HT-29 (cell line): ENCODE measurements at regions not wholly inside any gene's neighbourhood (a gene's known extent, or its start where the extent isn't known, plus 50 kb on each side); places are given as distances from the start of the nearest gene placed in this dataset.
A peak's percentile ranks its signal among the peaks of the same experiment; 100 is the strongest.

Experiments used
- DNase-seq: peaks from one replicate; pipeline ENCODE4 v3.0.0-alpha.2; 2015; ENCODE audit warnings: low spot score

DNA sequence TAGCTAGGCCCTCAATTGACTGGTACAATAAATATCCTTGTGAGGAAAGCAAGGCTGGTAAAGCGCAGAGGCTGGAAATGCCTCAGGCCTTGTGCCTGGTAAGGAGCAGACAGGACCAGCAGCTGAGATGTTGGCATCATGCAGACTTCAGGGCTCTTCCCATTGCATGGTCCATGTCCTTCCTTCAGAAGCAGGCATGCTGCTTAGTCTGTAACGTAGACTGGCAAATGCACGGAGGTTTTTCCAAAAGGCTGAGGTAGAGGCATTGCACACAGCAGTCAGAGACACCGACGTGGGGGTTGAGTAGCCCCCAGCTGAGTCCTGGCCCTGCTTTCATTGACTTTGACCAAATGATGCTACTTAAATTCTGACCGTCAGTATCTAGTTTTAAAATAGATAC, 87.1 kb downstream of the ADRB2 start:
- DNase-seq = no peak

DNA sequence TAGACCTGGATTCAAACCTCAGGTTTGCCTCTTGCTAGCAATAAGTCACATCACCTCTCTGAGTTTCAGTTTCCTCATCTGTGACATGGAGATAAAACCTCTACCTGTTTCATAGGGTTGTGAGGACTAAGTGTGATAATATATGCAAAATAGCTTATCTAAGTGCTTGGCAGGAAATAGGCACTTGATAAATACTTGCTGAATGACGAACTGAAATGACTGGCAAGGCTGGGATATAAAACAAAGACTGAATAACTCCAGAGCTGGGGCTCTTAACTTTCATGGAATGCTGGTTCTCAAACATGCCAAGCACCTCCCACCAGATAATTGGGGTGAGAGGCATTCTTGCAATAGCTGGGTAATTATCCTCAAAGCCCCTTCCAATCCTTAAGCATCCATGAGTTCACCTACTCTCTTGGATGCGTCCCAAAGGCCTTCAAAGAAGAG, 87.6 kb downstream of the ADRB2 start:
- DNase-seq = peak; percentile 43

- no peak for DNase-seq
Observed at GRCh38 chr5:148915224-148915817, 88.9 kb downstream of the ADRB2 start.

DNA sequence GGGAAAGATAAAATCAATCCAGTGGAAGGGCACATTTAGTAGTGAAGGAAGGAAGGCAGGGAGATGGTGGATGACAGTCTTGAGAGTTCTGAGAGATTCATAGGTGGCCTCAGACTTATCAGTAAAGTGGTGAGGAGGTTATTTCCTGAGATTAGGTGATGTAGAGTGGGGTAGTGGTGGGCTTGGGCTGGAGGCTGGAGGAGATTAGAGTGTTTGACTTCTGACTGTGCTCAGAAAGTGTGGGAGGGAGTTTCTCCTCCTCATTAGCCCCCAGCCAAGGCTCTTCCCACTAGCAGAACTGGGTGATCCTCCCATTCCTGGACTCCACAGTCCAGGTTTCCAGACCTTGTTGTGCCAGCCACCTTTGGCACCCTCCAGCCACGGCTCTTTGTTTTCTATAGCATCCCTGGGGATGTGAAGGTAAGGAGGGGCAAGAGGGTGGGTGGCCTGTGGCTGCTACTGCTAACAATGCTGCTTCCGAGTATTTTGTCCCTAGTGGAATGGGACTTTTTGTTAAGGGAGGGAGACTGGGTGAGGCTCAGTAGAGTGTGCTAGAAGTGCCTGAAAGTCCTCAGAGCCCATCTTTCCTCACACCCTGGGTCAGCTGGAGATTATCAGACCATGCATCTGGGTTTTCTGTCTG, 94.4 kb downstream of the ADRB2 start:
- no peak for DNase-seq

DNA sequence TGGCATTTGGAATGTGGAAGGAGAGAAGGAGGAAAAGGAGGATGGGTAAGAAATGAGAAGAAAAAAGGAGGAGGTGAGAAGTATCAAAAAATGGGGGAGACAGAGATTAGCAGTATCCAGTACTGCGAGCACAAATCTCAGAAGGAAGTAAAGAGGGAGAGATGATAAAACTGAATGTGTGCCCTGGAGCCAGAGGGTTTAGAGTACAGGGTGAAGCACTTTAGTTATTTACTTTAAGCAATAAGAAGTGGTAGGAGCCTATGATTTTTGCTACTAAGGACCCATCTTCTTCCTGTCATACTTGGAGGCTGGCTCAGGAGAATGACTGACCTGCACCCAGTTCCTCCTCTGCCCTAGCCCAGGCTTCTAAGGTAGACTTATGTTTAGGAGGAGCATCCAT, 94.9 kb downstream of the ADRB2 start:
- DNase-seq = no peak

DNA sequence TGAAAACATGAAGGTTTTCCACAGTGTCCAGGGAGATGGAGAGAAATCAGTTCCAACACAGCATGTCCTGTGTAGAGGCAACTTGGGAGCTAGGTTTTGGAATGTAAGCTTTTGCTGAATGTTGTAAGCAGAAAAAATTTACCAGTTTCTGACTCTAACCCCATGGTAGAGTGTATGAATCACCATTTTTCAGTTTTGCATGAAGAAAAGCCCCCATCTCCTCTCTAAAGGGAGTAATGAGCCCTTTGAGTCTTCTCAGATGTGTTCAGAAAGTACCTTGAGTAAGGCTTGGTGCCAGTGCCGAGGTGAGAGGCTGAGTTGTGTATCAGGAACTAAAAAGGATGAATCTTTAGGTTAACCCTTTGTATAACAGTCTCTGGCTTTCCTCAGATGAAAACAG, 96.2 kb downstream of the ADRB2 start:
- no peak for DNase-seq

GRCh38 chr5:148923023-148923422, 96.6 kb downstream of the ADRB2 start:
- no peak for DNase-seq

- DNase-seq = peak; percentile 61
Observed at GRCh38 chr5:148924817-148925216, 98.4 kb downstream of the ADRB2 start.

- no peak for DNase-seq
Observed at GRCh38 chr5:148926207-148926606, 99.8 kb downstream of the ADRB2 start.

- no peak for DNase-seq
Observed at GRCh38 chr5:148927307-148927946, 101.0 kb downstream of the ADRB2 start.

- no peak for DNase-seq
Observed at GRCh38 chr5:148928141-148928540, 101.7 kb downstream of the ADRB2 start.

GRCh38 chr5:148931453-148932057, 105.1 kb downstream of the ADRB2 start:
- no peak for DNase-seq

DNA sequence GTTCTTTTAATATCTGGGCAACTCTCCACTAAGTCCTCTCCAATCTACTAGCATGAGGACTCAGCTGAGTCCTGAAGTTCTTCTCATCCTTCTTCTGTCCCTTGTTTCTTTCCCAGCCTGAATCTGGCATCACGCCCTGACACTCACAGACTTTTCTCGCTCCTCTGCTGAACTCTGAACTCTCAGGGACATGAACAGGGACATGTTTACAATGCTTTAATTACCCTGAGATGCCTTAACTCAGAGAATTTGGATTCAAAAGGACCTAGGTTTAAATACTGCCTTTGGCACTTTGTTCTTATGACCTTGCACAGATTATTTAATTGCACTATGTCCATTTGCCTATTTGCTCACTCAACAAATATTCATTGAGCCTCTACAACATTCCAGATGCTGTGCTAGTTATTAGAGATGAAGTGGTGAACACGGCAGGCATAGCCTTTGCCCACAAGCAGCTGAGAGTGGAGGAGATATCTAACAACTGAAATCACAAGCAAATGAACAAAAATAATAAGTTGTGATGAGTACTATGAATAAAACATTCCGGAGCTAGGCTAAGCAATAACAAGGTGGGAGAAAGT, 106.0 kb downstream of the ADRB2 start:
- no peak for DNase-seq

DNA sequence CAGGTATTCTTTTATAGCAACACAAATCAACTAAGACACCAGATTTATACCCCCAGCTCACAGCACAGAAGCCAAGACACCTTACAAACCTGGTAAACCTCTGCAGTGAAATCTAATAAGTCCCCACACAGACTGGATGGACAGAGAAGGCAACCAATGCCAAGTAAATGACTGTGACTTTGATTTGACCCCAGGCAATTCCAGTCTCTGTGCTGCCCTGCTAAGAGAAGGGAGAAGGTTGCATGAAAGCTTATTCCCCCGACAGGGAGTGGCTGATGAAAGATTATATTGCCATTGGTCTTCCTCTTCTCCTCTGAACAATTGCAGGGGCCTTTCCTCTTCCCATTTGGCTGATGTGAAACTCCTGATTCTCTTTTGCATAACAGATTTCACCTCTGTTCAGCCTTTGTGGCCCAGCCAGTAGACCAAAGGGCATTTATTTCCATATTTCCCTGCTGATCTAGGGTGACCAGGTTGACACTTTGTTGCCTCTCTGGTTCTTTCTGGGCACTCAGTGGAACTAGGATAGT, 107.6 kb downstream of the ADRB2 start:
- no peak for DNase-seq

DNA sequence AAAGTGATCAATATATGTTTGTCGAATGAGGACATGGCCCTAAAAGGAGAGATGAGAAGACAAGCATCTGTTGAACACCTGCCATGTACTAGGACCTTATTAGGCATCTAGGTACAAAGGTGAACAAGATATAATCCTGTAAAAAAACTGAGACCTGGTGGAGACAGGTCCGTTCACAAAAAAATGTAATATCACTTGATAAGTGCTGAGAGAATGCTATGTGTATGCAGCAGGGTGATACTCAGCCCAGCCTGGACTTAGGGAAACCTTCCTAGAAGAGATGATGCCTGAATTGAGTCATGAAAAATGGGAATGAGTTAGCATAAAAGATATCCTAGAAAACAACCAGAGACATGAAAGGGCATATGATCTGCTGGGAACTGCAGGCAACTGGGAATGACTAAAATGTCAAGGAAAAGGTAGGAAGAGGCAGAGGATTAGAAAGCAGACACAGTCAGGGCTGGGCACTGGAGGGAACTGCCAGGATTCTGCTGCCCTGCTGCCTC, 108.5 kb downstream of the ADRB2 start:
- no peak for DNase-seq

GRCh38 chr5:148937239-148937638, 110.8 kb downstream of the ADRB2 start:
- no peak for DNase-seq

DNA sequence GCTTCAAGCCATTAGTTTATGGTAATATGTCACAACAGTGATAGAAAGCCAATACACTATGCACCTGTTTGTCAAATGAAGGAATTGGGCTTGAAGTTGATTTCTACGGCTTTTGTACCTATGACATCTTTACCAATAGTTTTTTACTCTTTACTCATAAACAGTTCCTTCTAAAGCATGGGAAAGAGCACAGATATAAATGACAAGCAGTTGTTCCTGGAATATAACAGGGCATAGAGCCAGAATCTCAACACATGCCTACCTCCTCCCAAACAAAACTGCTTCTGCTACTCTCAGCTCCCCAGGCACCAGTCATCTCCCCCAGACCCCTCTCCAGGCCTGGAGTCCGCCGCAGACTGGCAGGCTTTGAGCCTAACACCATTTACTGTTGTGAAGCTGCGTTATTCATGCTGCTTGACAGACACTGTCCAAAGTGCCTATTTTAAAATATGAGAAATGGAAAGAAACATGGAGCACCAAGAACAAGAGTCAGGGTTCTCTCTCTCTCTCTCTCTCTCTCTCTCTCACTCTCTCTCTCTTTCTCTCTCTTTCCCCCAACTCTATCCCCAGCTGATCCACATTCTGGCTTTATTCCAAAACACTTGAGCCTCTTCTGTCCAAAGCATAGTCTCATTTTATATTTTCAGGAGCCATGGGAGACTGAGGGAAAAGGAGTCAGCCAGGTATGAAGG, 111.6 kb downstream of the ADRB2 start:
- DNase-seq = no peak

GRCh38 chr5:148938522-148938882, 112.1 kb downstream of the ADRB2 start:
- no peak for DNase-seq

GRCh38 chr5:148939676-148940075, 113.3 kb downstream of the ADRB2 start:
- peak; percentile 9 for DNase-seq

DNA sequence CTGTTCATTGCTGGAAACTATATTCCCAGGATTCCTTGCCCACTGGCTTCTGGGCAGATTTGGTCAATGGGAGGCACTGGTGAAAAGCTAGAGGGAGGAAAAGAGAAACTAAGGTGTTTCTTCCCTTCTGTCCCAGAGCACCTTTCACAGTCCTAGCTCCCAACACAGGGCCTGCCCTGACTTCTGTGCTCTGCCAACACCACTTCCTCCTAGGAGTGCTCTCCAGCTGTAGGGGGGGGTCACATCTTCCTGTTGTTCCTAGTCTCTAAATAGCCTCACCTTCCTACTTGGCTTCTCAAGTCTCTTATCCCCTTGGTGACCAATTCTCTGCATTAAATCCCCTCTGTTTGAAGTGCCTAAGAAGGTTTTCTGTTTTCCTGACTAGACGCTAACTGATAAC, 115.4 kb downstream of the ADRB2 start:
- DNase-seq = no peak

GRCh38 chr5:148949841-148950470, 112.9 kb downstream of the SH3TC2 start:
- no peak for DNase-seq
